WTC11 (cell line): ENCODE measurements at regions not wholly inside any gene's neighbourhood (a gene's known extent, or its start where the extent isn't known, plus 50 kb on each side); places are given as distances from the start of the nearest gene placed in this dataset.

ENCODE experiments used
- ATAC-seq: fragments of 200-7000 bp; cut with Tn5 transposase; 2 replicates; pipeline ENCODE4 v1.10.0; 2021; ENCODE audit warnings: mild to moderate bottlenecking, moderate library complexity
- CTCF ChIA-PET: fragments of 300-600 bp; sonication (Branson Sonifier 250); formaldehyde crosslinking; loops from one replicate; lab custom pipeline; 2021; ENCODE audit warnings: antibody characterized with exemption; lab: Charles Lee
- POLR2A ChIA-PET: fragments of 350-600 bp; sonication (Branson Sonifier 250); formaldehyde crosslinking; loops from one replicate; lab custom pipeline; 2021; ENCODE audit warnings: antibody characterized with exemption; lab: Charles Lee
- DNase-seq: peaks from one replicate; pipeline ENCODE4 v3.0.0; 2021; ENCODE audit warnings: low spot score
- H3K27ac Mint-ChIP-seq: 2 replicates; pipeline ENCODE4 v1.8.0; 2021; ENCODE audit warnings: mixed read lengths
- H3K27me3 Mint-ChIP-seq: 2 replicates; pipeline ENCODE4 v1.8.0; 2021; ENCODE audit warnings: low read depth, mild to moderate bottlenecking, moderate library complexity, mixed read lengths
- H3K36me3 Mint-ChIP-seq: 2 replicates; pipeline ENCODE4 v1.8.0; 2021; ENCODE audit warnings: mixed read lengths
- H3K4me1 Mint-ChIP-seq: 2 replicates; pipeline ENCODE4 v1.8.0; 2022; ENCODE audit warnings: mixed read lengths
- H3K4me3 Mint-ChIP-seq: 2 replicates; pipeline ENCODE4 v1.8.0; 2021; ENCODE audit warnings: mild to moderate bottlenecking, moderate library complexity, mixed read lengths
- H3K9me3 Mint-ChIP-seq: 2 replicates; pipeline ENCODE4 v1.8.0; 2021; ENCODE audit warnings: mixed read lengths
- ATF1 ChIP-seq: sonication (generic); formaldehyde crosslinking; IDR thresholded peaks from 2 replicates; pipeline ENCODE4 v1.8.1; 2023; ENCODE audit warnings: mild to moderate bottlenecking, moderate library complexity, missing genetic modification reagents
- ATF3 ChIP-seq: sonication (generic); formaldehyde crosslinking; conservative IDR thresholded peaks from 2 replicates; pipeline ENCODE4 v1.8.1; 2022; ENCODE audit warnings: mild to moderate bottlenecking, missing genetic modification reagents
- CBFB ChIP-seq: sonication (generic); formaldehyde crosslinking; IDR thresholded peaks from 2 replicates; pipeline ENCODE4 v1.8.1; 2022; ENCODE audit warnings: mild to moderate bottlenecking, low read depth, missing genetic modification reagents
- CTCF ChIP-seq: fragments of 200-600 bp; IDR thresholded peaks from 2 replicates; pipeline ENCODE4 v1.8.0; 2022; ENCODE audit warnings: antibody characterized with exemption
- E2F4 ChIP-seq: sonication (generic); formaldehyde crosslinking; IDR thresholded peaks from 2 replicates; pipeline ENCODE4 v1.8.1; 2022; ENCODE audit warnings: low read depth, mild to moderate bottlenecking, moderate library complexity, missing genetic modification reagents, borderline replicate concordance
- HMGA2 ChIP-seq: fragments of 250-450 bp; sonication (Bioruptor Pico); IDR thresholded peaks from 2 replicates; pipeline ENCODE4 v1.4.0; 2021; ENCODE audit warnings: mild to moderate bottlenecking, moderate library complexity
- JAZF1 ChIP-seq: fragments of 250-450 bp; sonication (Bioruptor Pico); IDR thresholded peaks from 2 replicates; pipeline ENCODE4 v1.9.0; 2021; ENCODE audit warnings: moderate library complexity, mild to moderate bottlenecking, inconsistent platforms
- KAT7 ChIP-seq: sonication (generic); formaldehyde crosslinking; IDR thresholded peaks from 2 replicates; pipeline ENCODE4 v1.8.1; 2023; ENCODE audit warnings: missing genetic modification reagents, mild to moderate bottlenecking, borderline replicate concordance
- NFYB ChIP-seq: sonication (generic); formaldehyde crosslinking; conservative IDR thresholded peaks from 2 replicates; pipeline ENCODE4 v1.8.0; 2022; ENCODE audit warnings: low read depth, missing genetic modification reagents
- NR2C2 ChIP-seq: sonication (generic); formaldehyde crosslinking; IDR thresholded peaks from 2 replicates; pipeline ENCODE4 v1.8.0; 2022; ENCODE audit warnings: mild to moderate bottlenecking, missing genetic modification reagents
- PREB ChIP-seq: sonication (generic); formaldehyde crosslinking; IDR thresholded peaks from 2 replicates; pipeline ENCODE4 v1.8.1; 2022; ENCODE audit warnings: mild to moderate bottlenecking, missing genetic modification reagents, moderate library complexity, borderline replicate concordance
- SMAD4 ChIP-seq: sonication (generic); formaldehyde crosslinking; IDR thresholded peaks from 2 replicates; pipeline ENCODE4 v1.8.0; 2022; ENCODE audit warnings: mild to moderate bottlenecking, missing genetic modification reagents
- SOX15 ChIP-seq: fragments of 250-450 bp; sonication (Bioruptor Pico); IDR thresholded peaks from 2 replicates; pipeline ENCODE4 v1.9.0; 2021; ENCODE audit warnings: mild to moderate bottlenecking
- TEAD1 ChIP-seq: sonication (generic); formaldehyde crosslinking; IDR thresholded peaks from 2 replicates; pipeline ENCODE4 v1.8.0; 2022; ENCODE audit warnings: mild to moderate bottlenecking, missing genetic modification reagents
- ZBTB21 ChIP-seq: sonication (generic); formaldehyde crosslinking; IDR thresholded peaks from 2 replicates; pipeline ENCODE4 v1.8.1; 2023; ENCODE audit warnings: mild to moderate bottlenecking, missing genetic modification reagents, borderline replicate concordance
- ZMAT4 ChIP-seq: fragments of 250-450 bp; sonication (Bioruptor Pico); IDR thresholded peaks from 2 replicates; pipeline ENCODE4 v1.9.0; 2021; ENCODE audit warnings: mild to moderate bottlenecking
- ZNF263 ChIP-seq: sonication (generic); formaldehyde crosslinking; IDR thresholded peaks from 2 replicates; pipeline ENCODE4 v1.8.1; 2022; ENCODE audit warnings: low read depth, mild to moderate bottlenecking, moderate library complexity, missing genetic modification reagents
- ZNF396 ChIP-seq: fragments of 250-450 bp; sonication (Bioruptor Pico); IDR thresholded peaks from 2 replicates; pipeline ENCODE4 v1.8.0; 2021; ENCODE audit warnings: mild to moderate bottlenecking, moderate library complexity, borderline replicate concordance
- ZNF416 ChIP-seq: fragments of 250-450 bp; sonication (Bioruptor Pico); IDR thresholded peaks from 2 replicates; pipeline ENCODE4 v1.9.0; 2021; ENCODE audit warnings: mild to moderate bottlenecking, inconsistent platforms
- ZNF512 ChIP-seq: sonication (generic); formaldehyde crosslinking; IDR thresholded peaks from 2 replicates; pipeline ENCODE4 v1.8.1; 2022; ENCODE audit warnings: missing genetic modification reagents, borderline replicate concordance

- CTCF ChIA-PET: no interaction called here
- H3K27me3 Mint-ChIP-seq: no peaks in the 10 kb centered on the region
- no peak overlapping the region for H3K4me3 Mint-ChIP-seq
- H3K4me1 Mint-ChIP-seq: no peaks in the 10 kb centered on the region
- H3K27ac Mint-ChIP-seq: no peak overlapping the region
- ATAC-seq (no peak), DNase-seq (no peak)
- H3K9me3 Mint-ChIP-seq: no peaks in the 10 kb centered on the region
- POLR2A ChIA-PET: no interaction called here
- H3K36me3 Mint-ChIP-seq: no peaks in the 10 kb centered on the region
- TF ChIP-seq SOX15 (CRISPR knock-in tag) (no peak), ZNF263 (CRISPR knock-in tag) (no peak)
Measured at GRCh38 chr10:23608926-23609325, 170.1 kb downstream of the OTUD1 start.

- Mint-ChIP-seq H3K27ac (no peak overlapping the region), H3K4me1 (no peaks in the 10 kb centered on the region), H3K9me3 (peaks cover 6% of the 10 kb centered on the region), H3K27me3 (no peaks in the 10 kb centered on the region), H3K36me3 (no peaks in the 10 kb centered on the region), H3K4me3 (no peak overlapping the region)
- ChIA-PET CTCF (no interaction called here), POLR2A (no interaction called here)
- ATAC-seq (no peak), DNase-seq (no peak)
- no peak for TF ChIP-seq SMAD4 (CRISPR knock-in tag)
- TF ChIP-seq ZMAT4 (CRISPR knock-in tag): no peak
- TF ChIP-seq ZNF512 (CRISPR knock-in tag): no peak
- no peak for TF ChIP-seq ZBTB21 (CRISPR knock-in tag)
- TF ChIP-seq JAZF1 (CRISPR knock-in tag): no peak
- no peak for TF ChIP-seq ATF1 (CRISPR knock-in tag)
- no peak for TF ChIP-seq CTCF
- no peak for TF ChIP-seq ZNF263 (CRISPR knock-in tag)
- no peak for TF ChIP-seq NR2C2 (CRISPR knock-in tag)
- TF ChIP-seq ZNF416 (CRISPR knock-in tag): no peak
- no peak for TF ChIP-seq HMGA2 (CRISPR knock-in tag)
- no peak for TF ChIP-seq PREB (CRISPR knock-in tag)
Measured at GRCh38 chr10:23610626-23611307, 171.9 kb downstream of the OTUD1 start.

- CTCF ChIA-PET: no interaction called here
- no peak overlapping the region for H3K27ac Mint-ChIP-seq
Measured at GRCh38 chr10:23611308-23612029, 172.6 kb downstream of the OTUD1 start.

More at GRCh38 chr10:23611308-23612029, 172.6 kb downstream of the OTUD1 start:
- TF ChIP-seq ZNF396 (CRISPR knock-in tag): no peak
- no peak for TF ChIP-seq NFYB
- TF ChIP-seq CBFB (CRISPR knock-in tag): no peak
- no peak for TF ChIP-seq TEAD1
- no peak for TF ChIP-seq ZNF263 (CRISPR knock-in tag)
- no peak for TF ChIP-seq KAT7 (CRISPR knock-in tag)
- TF ChIP-seq ATF3 (CRISPR knock-in tag): no peak
- no peak for TF ChIP-seq E2F4 (CRISPR knock-in tag)
- Mint-ChIP-seq H3K27me3 (no peaks in the 10 kb centered on the region), H3K4me3 (no peak overlapping the region), H3K9me3 (peaks cover 8% of the 10 kb centered on the region), H3K36me3 (no peaks in the 10 kb centered on the region), H3K4me1 (no peaks in the 10 kb centered on the region)
- POLR2A ChIA-PET: no interaction called here
- DNase-seq (no peak), ATAC-seq (no peak)
